ENCODE measurements at regions not wholly inside any gene's neighbourhood (a gene's known extent, or its start where the extent isn't known, plus 50 kb on each side); places are given as distances from the start of the nearest gene placed in this dataset.

DNA sequence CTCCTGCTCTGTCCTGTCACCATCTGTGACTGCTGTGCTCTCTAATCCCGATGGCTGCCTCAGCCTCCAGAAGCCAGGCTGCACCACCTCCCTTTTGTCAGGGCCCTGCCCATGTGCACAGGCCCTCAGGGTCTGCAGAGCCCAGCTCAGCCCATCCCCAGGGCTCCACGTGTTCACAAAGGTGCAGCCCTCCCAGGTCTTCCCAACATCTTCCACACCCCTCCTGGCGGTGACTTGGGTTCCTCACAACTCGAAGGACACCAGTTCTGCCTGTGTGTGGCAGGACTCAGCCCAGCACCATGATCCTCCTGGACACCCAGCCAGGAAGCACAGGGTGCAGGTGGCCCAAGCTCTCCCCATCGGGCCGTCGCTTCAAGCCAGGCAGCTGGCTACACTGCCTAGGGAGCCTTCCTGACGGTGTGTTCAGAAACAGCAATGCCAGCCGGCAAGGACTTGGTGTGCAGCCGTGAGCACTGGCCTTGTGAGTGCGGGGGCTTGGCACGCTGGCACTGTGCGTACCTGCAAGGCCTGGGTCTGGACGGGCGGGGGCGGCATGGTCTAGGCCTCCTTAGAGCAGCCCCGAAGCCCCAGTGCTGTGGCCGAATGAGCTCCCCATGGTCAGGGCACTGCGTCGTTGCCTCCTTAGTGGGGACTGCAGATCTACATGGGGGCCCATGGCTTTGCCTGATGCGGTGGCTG, 96.1 kb downstream of the MRPL36 start:
- TF ChIP-seq EP300 (IDR thresholded peaks at IDR 0.05) (no peak), POLR2A (IDR thresholded peaks at IDR 0.05) (no peak)
- TF ChIP-seq, protein P1, sequence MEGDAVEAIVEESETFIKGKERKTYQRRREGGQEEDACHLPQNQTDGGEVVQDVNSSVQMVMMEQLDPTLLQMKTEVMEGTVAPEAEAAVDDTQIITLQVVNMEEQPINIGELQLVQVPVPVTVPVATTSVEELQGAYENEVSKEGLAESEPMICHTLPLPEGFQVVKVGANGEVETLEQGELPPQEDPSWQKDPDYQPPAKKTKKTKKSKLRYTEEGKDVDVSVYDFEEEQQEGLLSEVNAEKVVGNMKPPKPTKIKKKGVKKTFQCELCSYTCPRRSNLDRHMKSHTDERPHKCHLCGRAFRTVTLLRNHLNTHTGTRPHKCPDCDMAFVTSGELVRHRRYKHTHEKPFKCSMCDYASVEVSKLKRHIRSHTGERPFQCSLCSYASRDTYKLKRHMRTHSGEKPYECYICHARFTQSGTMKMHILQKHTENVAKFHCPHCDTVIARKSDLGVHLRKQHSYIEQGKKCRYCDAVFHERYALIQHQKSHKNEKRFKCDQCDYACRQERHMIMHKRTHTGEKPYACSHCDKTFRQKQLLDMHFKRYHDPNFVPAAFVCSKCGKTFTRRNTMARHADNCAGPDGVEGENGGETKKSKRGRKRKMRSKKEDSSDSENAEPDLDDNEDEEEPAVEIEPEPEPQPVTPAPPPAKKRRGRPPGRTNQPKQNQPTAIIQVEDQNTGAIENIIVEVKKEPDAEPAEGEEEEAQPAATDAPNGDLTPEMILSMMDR (IDR thresholded peaks at IDR 0.05) = no peak
